Muscle layer of duodenum (tissue), 2 donors: ENCODE measurements at regions not wholly inside any gene's neighbourhood (a gene's known extent, or its start where the extent isn't known, plus 50 kb on each side); places are given as distances from the start of the nearest gene placed in this dataset.

ENCODE experiments used
- H3K27ac ChIP-seq: one replicate; pipeline ENCODE4 v1.7.0; 2013; ENCODE audit warnings: mild to moderate bottlenecking, low read length
- H3K27me3 ChIP-seq: one replicate; pipeline ENCODE4 v1.7.0; 2013; ENCODE audit warnings: low read depth, mild to moderate bottlenecking, control low read depth, low read length
- H3K36me3 ChIP-seq, 2 donors: one replicate each; pipeline ENCODE4 v1.7.0; 2013; ENCODE audit warnings: low read length in 2 of 2, control low read depth in 1 of 2, mild to moderate bottlenecking in 1 of 2; ENCODE audit not compliant: insufficient read depth in 2 of 2, control insufficient read depth in 1 of 2
- H3K4me1 ChIP-seq, 2 donors: one replicate each; pipeline ENCODE4 v1.7.0; 2013; ENCODE audit warnings: low read length in 2 of 2, mild to moderate bottlenecking in 2 of 2, control low read depth in 1 of 2, moderate library complexity in 1 of 2; ENCODE audit not compliant: insufficient read depth in 2 of 2, control insufficient read depth in 1 of 2
- H3K4me3 ChIP-seq, 2 donors: one replicate each; pipeline ENCODE4 v1.7.0; 2013; ENCODE audit warnings: low read length in 2 of 2, low read depth in 1 of 2, mild to moderate bottlenecking in 1 of 2
- H3K9me3 ChIP-seq, 2 donors: one replicate each; pipeline ENCODE4 v1.7.0; 2013; ENCODE audit warnings: low read length in 2 of 2, control low read depth in 1 of 2, mild to moderate bottlenecking in 1 of 2; ENCODE audit not compliant: control insufficient read depth in 1 of 2
- donor health status: healthy.

DNA sequence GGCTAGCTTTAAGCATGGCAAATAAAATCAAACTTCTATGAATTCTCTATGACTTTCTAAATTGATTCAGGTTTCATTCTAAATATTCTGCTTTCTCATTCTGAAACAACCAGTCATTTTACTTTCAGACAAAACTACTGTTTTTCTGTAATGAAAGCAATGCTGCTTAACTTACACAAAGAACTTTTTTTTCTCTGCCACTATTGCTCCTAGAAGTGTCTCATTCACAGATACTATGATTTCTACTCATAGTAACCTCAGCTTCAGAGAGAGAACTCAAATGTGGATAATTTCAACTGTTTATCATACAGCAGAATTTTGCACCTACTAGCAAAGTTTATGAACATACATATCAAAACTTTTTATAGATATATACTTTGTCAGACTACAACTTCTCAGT, 724.6 kb downstream of the SLITRK5 start:
- Histone ChIP-seq H3K27me3 (no peaks in the 10 kb centered on the region), H3K36me3 (no peaks in the 10 kb centered on the region), H3K27ac (no peak overlapping the region), H3K4me1 (no peaks in the 10 kb centered on the region), H3K4me3 (no peak overlapping the region), H3K9me3 (no peaks in the 10 kb centered on the region)

DNA sequence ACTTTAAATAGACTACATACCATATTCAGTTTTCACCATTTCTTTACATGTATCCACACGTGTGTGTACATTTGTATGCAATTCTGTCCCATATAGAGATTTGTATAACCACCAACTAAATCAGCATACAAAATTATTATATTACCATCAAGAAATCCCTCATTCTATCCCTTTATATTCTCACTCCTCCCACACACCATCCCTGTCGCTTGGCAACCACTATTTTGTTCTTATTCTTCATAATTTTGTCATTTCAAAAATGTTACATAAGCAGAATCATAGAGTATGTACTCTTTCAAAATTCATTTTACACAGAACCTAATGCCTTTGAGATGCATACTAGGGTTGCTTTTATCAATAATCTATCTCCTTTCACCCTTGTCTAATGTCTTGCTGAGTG, 740.5 kb downstream of the SLITRK5 start:
- no peaks in the 10 kb centered on the region for H3K36me3 ChIP-seq
- no peak overlapping the region for H3K4me3 ChIP-seq
- no peaks in the 10 kb centered on the region for H3K9me3 ChIP-seq
- no peaks in the 10 kb centered on the region for H3K4me1 ChIP-seq
- H3K27ac ChIP-seq = no peak overlapping the region
- H3K27me3 ChIP-seq = no peaks in the 10 kb centered on the region

DNA sequence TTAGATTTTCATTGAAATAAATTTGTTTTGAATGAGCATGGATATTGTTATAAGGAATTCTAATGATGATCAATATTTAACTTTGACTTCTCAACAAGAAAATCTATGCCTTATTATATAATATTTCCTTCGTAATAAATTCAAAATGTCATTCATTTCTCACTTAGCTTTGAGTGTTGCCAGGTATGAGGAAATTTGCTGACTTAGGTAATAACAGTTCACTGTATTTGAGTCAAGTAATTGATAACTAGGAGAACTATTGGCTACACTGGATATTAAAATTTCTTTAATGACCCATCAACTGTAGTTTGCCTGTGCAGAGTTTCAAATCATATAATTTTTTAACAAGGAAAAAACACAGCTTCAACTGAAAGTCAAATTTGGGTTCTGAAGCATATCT, 746.6 kb downstream of the SLITRK5 start:
- H3K4me1 ChIP-seq = no peaks in the 10 kb centered on the region
- no peak overlapping the region for H3K4me3 ChIP-seq
- no peak overlapping the region for H3K27ac ChIP-seq
- no peaks in the 10 kb centered on the region for H3K27me3 ChIP-seq
- H3K9me3 ChIP-seq = no peaks in the 10 kb centered on the region
- no peaks in the 10 kb centered on the region for H3K36me3 ChIP-seq

DNA sequence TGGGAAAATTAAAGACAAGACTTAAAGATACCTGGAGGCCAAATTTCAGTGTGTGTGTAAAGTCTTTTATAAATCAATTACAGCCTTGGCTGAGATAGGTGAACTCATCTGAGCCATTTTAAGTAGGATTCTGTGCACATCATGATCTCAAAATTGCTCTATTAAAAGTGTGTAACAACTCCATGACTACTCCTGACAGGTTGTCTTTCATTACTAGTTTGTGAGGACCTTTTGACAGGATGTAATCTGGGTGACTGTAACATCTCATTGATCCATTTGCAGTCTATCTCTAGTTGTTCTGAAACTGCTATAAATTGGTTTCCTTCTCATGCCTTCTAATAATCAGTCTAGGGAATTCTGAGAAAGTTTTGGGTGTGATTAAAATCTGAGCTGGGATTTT, 753.3 kb downstream of the SLITRK5 start:
- Histone ChIP-seq H3K27me3 (no peaks in the 10 kb centered on the region), H3K4me1 (no peaks in the 10 kb centered on the region), H3K36me3 (no peaks in the 10 kb centered on the region), H3K27ac (no peak overlapping the region), H3K9me3 (peaks cover 0 to 9% of the 10 kb centered on the region in 2 donors), H3K4me3 (no peak overlapping the region)

DNA sequence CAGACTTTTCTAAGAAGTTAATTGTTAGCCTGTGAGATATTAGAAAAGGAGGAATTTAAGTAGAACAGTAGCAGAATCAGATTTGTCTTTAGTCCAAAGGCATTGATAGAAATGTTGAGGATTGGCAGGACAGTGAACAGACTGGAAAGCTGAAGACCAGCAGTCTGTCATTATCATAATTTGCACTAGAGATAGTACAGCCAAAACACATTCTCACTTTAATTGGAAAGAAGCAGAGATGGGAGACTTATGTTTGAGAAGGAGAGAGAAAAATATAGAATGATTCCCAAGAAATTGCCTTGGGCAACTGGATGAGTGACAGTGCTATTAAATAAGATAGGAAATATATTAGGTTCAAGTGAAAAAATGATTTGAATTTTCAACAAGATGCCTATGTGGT, 755.5 kb downstream of the SLITRK5 start:
- Histone ChIP-seq H3K4me3 (no peak overlapping the region), H3K9me3 (peaks cover 0 to 9% of the 10 kb centered on the region in 2 donors), H3K4me1 (no peaks in the 10 kb centered on the region), H3K27me3 (no peaks in the 10 kb centered on the region), H3K36me3 (no peaks in the 10 kb centered on the region), H3K27ac (no peak overlapping the region)

DNA sequence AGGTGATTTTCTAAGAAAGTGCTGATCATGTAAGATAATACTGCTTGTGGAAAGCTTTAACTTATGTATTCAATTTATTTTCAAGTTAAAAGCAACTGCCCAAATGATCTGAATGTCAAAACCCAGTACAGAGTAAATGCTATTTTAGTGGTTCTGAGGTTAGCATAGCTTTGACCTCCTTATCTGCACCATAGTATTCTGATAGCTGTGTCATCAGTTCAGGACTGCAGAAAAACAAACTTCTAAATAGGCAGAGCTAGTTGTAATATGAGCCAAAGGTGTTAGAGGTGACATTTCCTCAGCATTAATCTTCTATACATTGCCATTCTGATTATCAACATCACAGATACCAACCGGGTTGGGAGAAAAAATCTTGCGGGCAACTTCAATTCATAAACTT, 758.7 kb downstream of the SLITRK5 start:
- H3K9me3 ChIP-seq = peaks cover 0 to 10% of the 10 kb centered on the region in 2 donors
- H3K27me3 ChIP-seq = no peaks in the 10 kb centered on the region
- H3K27ac ChIP-seq = no peak overlapping the region
- no peaks in the 10 kb centered on the region for H3K36me3 ChIP-seq
- H3K4me3 ChIP-seq = no peak overlapping the region
- no peaks in the 10 kb centered on the region for H3K4me1 ChIP-seq

DNA sequence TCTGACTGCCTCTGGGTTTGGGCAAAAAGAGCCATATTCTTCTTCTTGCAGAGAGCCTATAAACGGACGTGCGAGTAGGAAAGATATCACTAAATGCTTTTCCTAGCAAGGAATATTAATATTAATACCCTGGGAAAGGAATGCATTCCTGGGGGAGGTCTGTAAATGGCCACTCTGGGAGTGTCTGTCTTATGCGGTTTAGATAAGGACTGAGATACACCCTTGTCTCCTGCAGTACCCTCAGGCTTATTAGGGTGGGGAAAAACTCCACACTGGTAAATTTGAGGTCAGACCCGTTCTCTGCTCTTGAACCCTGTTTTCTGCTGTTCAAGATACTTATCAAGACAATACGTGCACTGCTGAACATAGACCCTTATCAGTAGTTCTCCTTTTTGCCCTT, 763.8 kb downstream of the SLITRK5 start:
- H3K4me1 ChIP-seq = no peaks in the 10 kb centered on the region

DNA sequence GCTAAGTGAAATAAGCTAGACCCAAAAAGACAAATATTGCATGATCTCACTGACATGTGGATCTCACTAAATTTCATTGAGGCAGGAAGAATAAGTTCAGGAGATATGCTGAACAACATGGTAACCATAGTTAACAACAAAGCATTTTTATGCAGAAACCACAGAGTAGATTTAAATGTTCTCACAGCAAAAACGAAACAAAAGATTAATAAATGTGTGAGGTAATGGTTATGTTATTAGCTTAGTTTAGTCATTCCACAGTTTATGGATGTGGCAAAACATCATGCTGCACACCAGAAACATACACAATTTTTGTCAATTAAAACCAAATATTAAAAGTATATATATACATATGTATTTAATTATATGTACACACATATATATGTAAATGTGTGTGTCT, 765.8 kb downstream of the SLITRK5 start:
- Histone ChIP-seq H3K27me3 (no peaks in the 10 kb centered on the region), H3K27ac (no peak overlapping the region)

More for the DNA sequence above, 763.8 kb downstream of the SLITRK5 start:
- no peak overlapping the region for H3K27ac ChIP-seq
- no peaks in the 10 kb centered on the region for H3K36me3 ChIP-seq
- H3K9me3 ChIP-seq = peaks cover 0 to 3% of the 10 kb centered on the region in 2 donors
- no peaks in the 10 kb centered on the region for H3K27me3 ChIP-seq
- no peak overlapping the region for H3K4me3 ChIP-seq

DNA sequence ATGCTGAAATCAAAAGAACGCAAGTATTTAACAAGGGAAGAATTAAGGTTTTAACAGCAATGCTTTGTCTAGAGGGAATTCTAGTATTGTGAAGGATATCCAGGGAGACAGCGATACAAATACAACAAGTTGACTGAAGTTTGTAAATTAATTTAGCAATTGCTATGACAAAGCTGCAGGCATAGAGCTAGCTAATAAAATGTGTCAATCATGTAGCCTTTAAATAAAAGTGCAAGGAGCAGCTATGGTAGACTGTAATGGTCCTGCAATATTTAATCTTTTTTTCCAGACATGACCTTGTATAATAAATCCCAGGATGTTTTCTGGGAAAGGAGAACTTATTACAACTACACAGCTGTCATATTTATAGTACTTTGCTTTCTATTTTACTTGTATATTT, 779.3 kb downstream of the SLITRK5 start:
- H3K9me3 ChIP-seq = peaks cover 0 to under 1% of the 10 kb centered on the region in 2 donors
- H3K36me3 ChIP-seq = no peaks in the 10 kb centered on the region
- H3K4me1 ChIP-seq = no peaks in the 10 kb centered on the region
- H3K27me3 ChIP-seq = no peaks in the 10 kb centered on the region
- no peak overlapping the region for H3K27ac ChIP-seq
- no peak overlapping the region for H3K4me3 ChIP-seq

More for the DNA sequence above, 765.8 kb downstream of the SLITRK5 start:
- Histone ChIP-seq H3K4me1 (no peaks in the 10 kb centered on the region), H3K4me3 (no peak overlapping the region), H3K36me3 (no peaks in the 10 kb centered on the region), H3K9me3 (peaks cover 0 to 3% of the 10 kb centered on the region in 2 donors)

DNA sequence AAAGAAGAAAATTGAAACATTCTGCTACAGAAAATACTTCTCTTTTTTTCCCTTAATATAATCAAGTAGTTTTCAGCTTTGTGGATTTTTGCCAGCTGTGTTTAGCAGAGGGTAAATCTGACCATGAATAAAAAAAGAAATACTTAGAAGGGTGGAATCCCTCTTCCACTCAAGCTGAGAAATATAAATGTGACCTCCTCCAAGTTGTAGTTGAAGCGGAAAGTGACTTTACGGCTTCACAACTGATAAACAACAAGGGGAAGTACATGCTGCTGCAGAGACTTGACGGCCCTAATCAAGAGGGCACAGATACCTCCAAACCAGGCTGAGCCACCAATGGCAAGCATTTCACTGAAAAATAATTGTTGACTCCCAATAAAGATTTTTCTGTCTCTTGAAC, 785.0 kb downstream of the SLITRK5 start:
- H3K36me3 ChIP-seq = no peaks in the 10 kb centered on the region
- no peaks in the 10 kb centered on the region for H3K27me3 ChIP-seq
- no peaks in the 10 kb centered on the region for H3K9me3 ChIP-seq
- no peaks in the 10 kb centered on the region for H3K4me1 ChIP-seq
- no peak overlapping the region for H3K27ac ChIP-seq
- no peak overlapping the region for H3K4me3 ChIP-seq

DNA sequence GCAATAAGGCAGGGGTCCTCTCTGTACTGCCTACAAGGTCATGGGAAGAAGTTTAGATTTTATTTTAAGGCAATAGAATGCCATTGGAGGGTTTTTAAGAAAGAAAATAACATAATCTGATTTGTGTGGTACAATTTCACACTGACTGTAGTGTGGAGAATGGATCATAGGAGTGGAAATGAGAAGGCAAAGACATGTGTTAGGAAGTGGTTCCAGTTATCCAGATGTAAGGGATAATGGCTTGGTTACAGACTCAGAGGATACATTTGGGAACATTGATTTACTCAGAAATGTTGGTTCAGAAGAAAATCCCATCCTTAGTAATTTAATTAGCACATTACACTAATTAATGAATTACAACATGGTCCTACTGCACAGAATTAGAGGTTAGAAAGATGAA, 788.2 kb downstream of the SLITRK5 start:
- no peak overlapping the region for H3K4me3 ChIP-seq
- no peaks in the 10 kb centered on the region for H3K9me3 ChIP-seq
- no peaks in the 10 kb centered on the region for H3K27me3 ChIP-seq
- no peaks in the 10 kb centered on the region for H3K36me3 ChIP-seq
- H3K4me1 ChIP-seq = no peaks in the 10 kb centered on the region
- H3K27ac ChIP-seq = no peak overlapping the region

DNA sequence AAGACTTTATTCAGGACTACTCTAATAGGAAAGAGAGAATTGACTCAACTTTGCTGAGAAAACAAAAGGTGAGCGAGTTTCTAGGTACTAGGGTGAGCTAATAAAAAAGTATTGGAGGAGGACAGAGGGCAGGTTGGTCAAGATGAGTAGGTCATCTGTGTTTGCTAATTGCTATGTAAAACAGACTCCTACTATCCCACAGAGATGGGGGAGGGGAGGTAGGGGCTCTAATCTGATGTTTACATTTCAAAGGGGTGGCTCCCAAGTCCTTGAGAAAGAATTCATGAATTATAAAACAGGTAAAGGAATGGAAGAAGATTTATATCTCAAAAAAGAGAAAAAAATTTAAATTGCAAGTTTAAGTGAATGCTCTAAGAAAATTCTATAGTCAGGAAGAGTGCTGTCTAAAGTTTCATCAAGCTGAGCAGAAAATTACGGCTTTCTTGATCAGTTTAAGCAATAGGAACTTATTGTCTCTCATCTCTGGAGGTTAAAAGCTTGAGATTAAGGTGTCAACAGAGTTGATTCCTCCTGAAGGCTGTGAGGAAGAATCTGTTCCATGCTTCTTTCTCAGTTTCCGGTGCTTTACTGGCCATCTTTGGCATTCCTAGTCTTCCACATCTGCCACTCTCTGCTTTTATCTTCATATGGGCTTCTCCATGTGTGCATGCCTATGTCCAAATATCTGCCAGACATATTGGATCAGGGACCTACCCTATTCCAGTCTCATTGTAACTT, 790.3 kb downstream of the SLITRK5 start:
- no peaks in the 10 kb centered on the region for H3K27me3 ChIP-seq
- no peaks in the 10 kb centered on the region for H3K36me3 ChIP-seq
- no peak overlapping the region for H3K4me3 ChIP-seq
- H3K4me1 ChIP-seq = no peaks in the 10 kb centered on the region
- H3K9me3 ChIP-seq = no peaks in the 10 kb centered on the region
- no peak overlapping the region for H3K27ac ChIP-seq
